Activated CD4-positive, alpha-beta memory T cell treated with anti-CD3 and anti-CD28 coated beads for 36 hours (primary cell): ENCODE measurements at regions not wholly inside any gene's neighbourhood (a gene's known extent, or its start where the extent isn't known, plus 50 kb on each side); places are given as distances from the start of the nearest gene placed in this dataset.

Experiments used
- CTCF ChIA-PET: fragments of 350-600 bp; sonication (Branson Sonifier 250); formaldehyde crosslinking; loops from one replicate; lab custom pipeline; 2021; ENCODE audit warnings: antibody characterized with exemption, inconsistent platforms; lab: Charles Lee
- POLR2A ChIA-PET: fragments of 350-600 bp; sonication (Branson Sonifier 250); formaldehyde crosslinking; loops from one replicate; lab custom pipeline; 2021; ENCODE audit warnings: antibody characterized with exemption; lab: Charles Lee
- DNase-seq: peaks from one replicate; pipeline ENCODE4 v3.0.0-alpha.2; 2020
- H3K27ac Mint-ChIP-seq: one replicate; pipeline ENCODE4 v1.8.0; 2021; ENCODE audit warnings: mixed read lengths
- H3K27me3 Mint-ChIP-seq: one replicate; pipeline ENCODE4 v1.8.0; 2021; ENCODE audit warnings: mixed read lengths
- H3K36me3 Mint-ChIP-seq: one replicate; pipeline ENCODE4 v1.8.0; 2021; ENCODE audit warnings: mixed read lengths
- H3K4me1 Mint-ChIP-seq: one replicate; pipeline ENCODE4 v1.8.0; 2021; ENCODE audit warnings: low read depth, mixed read lengths
- H3K4me3 Mint-ChIP-seq: one replicate; pipeline ENCODE4 v1.8.0; 2021; ENCODE audit warnings: mild to moderate bottlenecking, mixed read lengths
- H3K9me3 Mint-ChIP-seq: one replicate; pipeline ENCODE4 v1.8.0; 2021; ENCODE audit warnings: mixed read lengths
- intact Hi-C: fragments of 100-400 bp; cut with micrococcal nuclease; formaldehyde crosslinking; loops from one replicate; pipeline ENCODE4 v1.15.1; 2023

- no peak for DNase-seq
- intact Hi-C loops: no loop called here
- Mint-ChIP-seq H3K27me3 (no peaks in the 10 kb centered on the region), H3K9me3 (peaks cover 21% of the 10 kb centered on the region), H3K4me1 (no peaks in the 10 kb centered on the region), H3K27ac (no peak overlapping the region), H3K36me3 (no peaks in the 10 kb centered on the region), H3K4me3 (no peak overlapping the region)
- ChIA-PET POLR2A (no interaction called here), CTCF (no interaction called here)
Measured at GRCh38 chr12:28905220-28905955, 243.7 kb upstream of the FAR2 start.

- Mint-ChIP-seq H3K9me3 (peaks cover 18% of the 10 kb centered on the region), H3K4me1 (no peaks in the 10 kb centered on the region), H3K36me3 (no peaks in the 10 kb centered on the region), H3K27me3 (no peaks in the 10 kb centered on the region), H3K4me3 (no peak overlapping the region), H3K27ac (no peak overlapping the region)
- POLR2A ChIA-PET: no interaction called here
- no peak for DNase-seq
- CTCF ChIA-PET: no interaction called here
- intact Hi-C loops: no loop called here
Measured at GRCh38 chr12:28908646-28909045, 240.4 kb upstream of the FAR2 start.

GRCh38 chr12:28909291-28909690 lies 239.8 kb upstream of the FAR2 start:
- Mint-ChIP-seq H3K27me3 (no peaks in the 10 kb centered on the region), H3K9me3 (peaks cover 25% of the 10 kb centered on the region), H3K36me3 (peaks cover 2% of the 10 kb centered on the region), H3K4me3 (no peak overlapping the region), H3K27ac (no peak overlapping the region), H3K4me1 (no peaks in the 10 kb centered on the region)
- intact Hi-C loops: no loop called here
- ChIA-PET CTCF (no interaction called here), POLR2A (no interaction called here)
- DNase-seq: no peak

GRCh38 chr12:28925719-28926376 lies 223.2 kb upstream of the FAR2 start:
- intact Hi-C loops: no loop called here
- DNase-seq: no peak
- Mint-ChIP-seq H3K4me3 (no peak overlapping the region), H3K27ac (no peak overlapping the region), H3K9me3 (peaks cover 12% of the 10 kb centered on the region), H3K27me3 (no peaks in the 10 kb centered on the region), H3K4me1 (no peaks in the 10 kb centered on the region), H3K36me3 (no peaks in the 10 kb centered on the region)
- POLR2A ChIA-PET: no interaction called here
- CTCF ChIA-PET: no interaction called here

- Mint-ChIP-seq H3K27ac (no peak overlapping the region), H3K4me3 (no peak overlapping the region), H3K27me3 (no peaks in the 10 kb centered on the region), H3K36me3 (no peaks in the 10 kb centered on the region), H3K9me3 (no peaks in the 10 kb centered on the region), H3K4me1 (no peaks in the 10 kb centered on the region)
- ChIA-PET CTCF (no interaction called here), POLR2A (no interaction called here)
- DNase-seq: no peak
- intact Hi-C loops: no loop called here
Measured at GRCh38 chr12:28930704-28931103, 218.4 kb upstream of the FAR2 start.

GRCh38 chr12:28933176-28933575 lies 215.9 kb upstream of the FAR2 start:
- intact Hi-C loops: no loop called here
- POLR2A ChIA-PET: no interaction called here
- H3K9me3 Mint-ChIP-seq: no peaks in the 10 kb centered on the region
- CTCF ChIA-PET: no interaction called here
- no peaks in the 10 kb centered on the region for H3K4me1 Mint-ChIP-seq
- no peaks in the 10 kb centered on the region for H3K27me3 Mint-ChIP-seq
- no peak overlapping the region for H3K4me3 Mint-ChIP-seq
- no peaks in the 10 kb centered on the region for H3K36me3 Mint-ChIP-seq
- no peak for DNase-seq
- no peak overlapping the region for H3K27ac Mint-ChIP-seq

GRCh38 chr12:28933864-28934527 lies 215.1 kb upstream of the FAR2 start:
- DNase-seq: no peak
- Mint-ChIP-seq H3K27ac (no peak overlapping the region), H3K4me3 (no peak overlapping the region), H3K9me3 (no peaks in the 10 kb centered on the region), H3K4me1 (no peaks in the 10 kb centered on the region), H3K36me3 (no peaks in the 10 kb centered on the region), H3K27me3 (no peaks in the 10 kb centered on the region)
- ChIA-PET POLR2A (no interaction called here), CTCF (no interaction called here)
- intact Hi-C loops: no loop called here

- H3K36me3 Mint-ChIP-seq: no peaks in the 10 kb centered on the region
- no peak for DNase-seq
- H3K9me3 Mint-ChIP-seq: no peaks in the 10 kb centered on the region
- H3K4me3 Mint-ChIP-seq: no peak overlapping the region
- CTCF ChIA-PET: no interaction called here
- POLR2A ChIA-PET: no interaction called here
- no peaks in the 10 kb centered on the region for H3K27me3 Mint-ChIP-seq
- H3K27ac Mint-ChIP-seq: no peak overlapping the region
- intact Hi-C loops: no loop called here
- no peaks in the 10 kb centered on the region for H3K4me1 Mint-ChIP-seq
Measured at GRCh38 chr12:28936221-28936620, 212.9 kb upstream of the FAR2 start.

GRCh38 chr12:28936711-28937110 lies 212.4 kb upstream of the FAR2 start:
- Mint-ChIP-seq H3K27me3 (no peaks in the 10 kb centered on the region), H3K4me3 (no peak overlapping the region), H3K9me3 (no peaks in the 10 kb centered on the region), H3K27ac (no peak overlapping the region), H3K36me3 (no peaks in the 10 kb centered on the region), H3K4me1 (no peaks in the 10 kb centered on the region)
- DNase-seq: no peak
- POLR2A ChIA-PET: no interaction called here
- intact Hi-C loops: no loop called here
- CTCF ChIA-PET: no interaction called here

- DNase-seq: no peak
- Mint-ChIP-seq H3K9me3 (no peaks in the 10 kb centered on the region), H3K4me1 (no peaks in the 10 kb centered on the region), H3K27ac (no peak overlapping the region), H3K36me3 (no peaks in the 10 kb centered on the region), H3K4me3 (no peak overlapping the region), H3K27me3 (no peaks in the 10 kb centered on the region)
- intact Hi-C loops: no loop called here
- POLR2A ChIA-PET: no interaction called here
- CTCF ChIA-PET: no interaction called here
Measured at GRCh38 chr12:28937196-28937595, 211.9 kb upstream of the FAR2 start.

GRCh38 chr12:28938056-28938455 lies 211.0 kb upstream of the FAR2 start:
- H3K27me3 Mint-ChIP-seq: no peaks in the 10 kb centered on the region
- CTCF ChIA-PET: no interaction called here

GRCh38 chr12:28938581-28939235 lies 210.4 kb upstream of the FAR2 start:
- intact Hi-C loops: no loop called here
- ChIA-PET POLR2A (no interaction called here), CTCF (no interaction called here)
- Mint-ChIP-seq H3K27me3 (no peaks in the 10 kb centered on the region), H3K4me3 (no peak overlapping the region), H3K36me3 (no peaks in the 10 kb centered on the region), H3K9me3 (no peaks in the 10 kb centered on the region), H3K4me1 (no peaks in the 10 kb centered on the region), H3K27ac (no peak overlapping the region)
- no peak for DNase-seq

More at GRCh38 chr12:28938056-28938455, 211.0 kb upstream of the FAR2 start:
- H3K36me3 Mint-ChIP-seq: no peaks in the 10 kb centered on the region
- POLR2A ChIA-PET: no interaction called here
- H3K4me1 Mint-ChIP-seq: no peaks in the 10 kb centered on the region
- DNase-seq: no peak
- H3K9me3 Mint-ChIP-seq: no peaks in the 10 kb centered on the region
- H3K27ac Mint-ChIP-seq: no peak overlapping the region
- intact Hi-C loops: no loop called here
- no peak overlapping the region for H3K4me3 Mint-ChIP-seq
